PC-9 (cell line): ENCODE measurements at regions not wholly inside any gene's neighbourhood (a gene's known extent, or its start where the extent isn't known, plus 50 kb on each side); places are given as distances from the start of the nearest gene placed in this dataset.

Source experiments
- BruUV-seq: library from RNA; stranded (reverse); fragments of 400-500 nt; replicated peaks from 2 replicates; lab custom pipeline; 2021; lab: Mats Ljungman, UMichigan
- CTCF ChIA-PET: fragments of 300-600 bp; sonication (Branson Sonifier 250); formaldehyde crosslinking; loops from one replicate; lab custom pipeline; 2022; ENCODE audit warnings: antibody characterized with exemption; lab: Charles Lee
- POLR2A ChIA-PET: fragments of 300-600 bp; sonication (Branson Sonifier 250); formaldehyde crosslinking; loops from one replicate; lab custom pipeline; 2022; ENCODE audit warnings: antibody characterized with exemption; ENCODE audit not compliant: unreplicated experiment; lab: Charles Lee
- DNase-seq, 2 experiments: peaks; one replicate each; pipeline versions ENCODE4 v3.0.0 to v3.0.0-alpha.2; 2015 to 2022; ENCODE audit warnings: mixed read lengths in 1 of 2
- H2AFZ ChIP-seq: fragments of 200-600 bp; sonication (generic); 2 replicates; pipeline ENCODE4 v1.8.1; 2017; ENCODE audit warnings: antibody characterized with exemption
- H3F3A ChIP-seq: fragments of 200-600 bp; sonication (generic); 2 replicates; pipeline ENCODE4 v1.8.1; 2017; ENCODE audit warnings: antibody characterized with exemption, mild to moderate bottlenecking, low read depth; ENCODE audit not compliant: insufficient read depth
- H3K27ac ChIP-seq: fragments of 200-600 bp; sonication (generic); 2 replicates; pipeline ENCODE4 v1.6.1; 2016; ENCODE audit warnings: mixed run types
- H3K27me3 ChIP-seq: fragments of 200-600 bp; sonication (generic); 2 replicates; pipeline ENCODE4 v1.6.1; 2016; ENCODE audit warnings: low read depth, mixed run types; ENCODE audit not compliant: insufficient read depth
- H3K36me3 ChIP-seq: fragments of 200-600 bp; sonication (generic); 2 replicates; pipeline ENCODE4 v1.6.1; 2016; ENCODE audit warnings: low read depth, mixed run types
- H3K4me1 ChIP-seq: fragments of 200-600 bp; sonication (generic); replicated peaks from 2 replicates; pipeline ENCODE4 v1.6.1; 2016; ENCODE audit warnings: mixed run types; ENCODE audit not compliant: insufficient read depth
- H3K4me2 ChIP-seq: fragments of 200-600 bp; sonication (generic); 2 replicates; pipeline ENCODE4 v1.6.1; 2017; ENCODE audit warnings: mixed run types
- H3K4me3 ChIP-seq: fragments of 200-600 bp; sonication (generic); 2 replicates; pipeline ENCODE4 v1.6.1; 2016; ENCODE audit warnings: mixed run types
- H3K79me2 ChIP-seq: fragments of 200-600 bp; sonication (generic); 2 replicates; pipeline ENCODE4 v1.6.1; 2017; ENCODE audit warnings: low read depth, mixed run types
- H3K9me2 ChIP-seq: fragments of 200-600 bp; sonication (generic); 2 replicates; pipeline ENCODE4 v1.8.1; 2017; ENCODE audit warnings: mild to moderate bottlenecking; ENCODE audit not compliant: insufficient read depth
- H3K9me3 ChIP-seq: fragments of 200-600 bp; sonication (generic); 2 replicates; pipeline ENCODE4 v1.8.1; 2016; ENCODE audit warnings: low read depth; ENCODE audit not compliant: insufficient read depth
- H4K20me1 ChIP-seq: fragments of 200-600 bp; sonication (generic); 2 replicates; pipeline ENCODE4 v1.8.1; 2017; ENCODE audit not compliant: insufficient read depth
- EZH2 ChIP-seq: fragments of 200-600 bp; sonication (generic); IDR thresholded peaks from 2 replicates; pipeline ENCODE4 v1.8.0; 2017; ENCODE audit warnings: antibody characterized with exemption, low read depth
- intact Hi-C: fragments of 100-400 bp; cut with micrococcal nuclease; formaldehyde crosslinking; loops from one replicate; pipeline ENCODE4 v1.10.0; 2022; ENCODE audit not compliant: unreplicated experiment
- TF ChIP-seq, protein P1 (sequence below): fragments of 200-600 bp; sonication (generic); conservative IDR thresholded peaks from 2 replicates; pipeline ENCODE4 v1.6.1; 2017; ENCODE audit warnings: mixed run types, antibody characterized with exemption, mild to moderate bottlenecking, moderate library complexity

DNA sequence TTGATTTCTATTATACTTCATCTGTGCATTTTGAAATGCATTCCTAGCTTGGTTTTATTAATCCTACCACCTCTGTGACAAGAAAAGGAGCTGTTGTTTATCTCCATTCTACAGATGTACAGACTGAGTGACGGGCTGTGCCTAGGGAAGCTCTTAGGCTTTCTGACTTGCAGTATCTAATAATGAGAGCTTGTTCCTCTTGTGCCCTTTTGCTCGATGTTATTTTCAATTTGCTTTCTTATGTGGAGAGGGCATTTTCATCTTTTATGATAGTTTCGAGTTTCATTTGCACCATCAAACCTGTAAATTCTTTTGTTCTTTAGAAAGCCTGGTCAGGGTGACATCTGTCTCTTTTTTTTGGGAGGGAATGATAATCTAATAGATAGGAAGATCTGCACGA is 256.5 kb downstream of the C4orf33 start:
- no TSS peak for BruUV-seq
- no peaks in the 10 kb centered on the region for H3K27me3 ChIP-seq
- no peak overlapping the region for H3K27ac ChIP-seq
- intact Hi-C loops = no loop called here
- DNase-seq = no peak
- no peak overlapping the region for H2AFZ ChIP-seq
- H3K9me3 ChIP-seq = no peaks in the 10 kb centered on the region
- no peaks in the 10 kb centered on the region for H3K36me3 ChIP-seq
- H3K4me2 ChIP-seq = no peak overlapping the region
- H3K4me3 ChIP-seq = no peak overlapping the region
- no peaks in the 10 kb centered on the region for H3K9me2 ChIP-seq
- TF ChIP-seq EZH2 = no peak
- TF ChIP-seq, protein P1, sequence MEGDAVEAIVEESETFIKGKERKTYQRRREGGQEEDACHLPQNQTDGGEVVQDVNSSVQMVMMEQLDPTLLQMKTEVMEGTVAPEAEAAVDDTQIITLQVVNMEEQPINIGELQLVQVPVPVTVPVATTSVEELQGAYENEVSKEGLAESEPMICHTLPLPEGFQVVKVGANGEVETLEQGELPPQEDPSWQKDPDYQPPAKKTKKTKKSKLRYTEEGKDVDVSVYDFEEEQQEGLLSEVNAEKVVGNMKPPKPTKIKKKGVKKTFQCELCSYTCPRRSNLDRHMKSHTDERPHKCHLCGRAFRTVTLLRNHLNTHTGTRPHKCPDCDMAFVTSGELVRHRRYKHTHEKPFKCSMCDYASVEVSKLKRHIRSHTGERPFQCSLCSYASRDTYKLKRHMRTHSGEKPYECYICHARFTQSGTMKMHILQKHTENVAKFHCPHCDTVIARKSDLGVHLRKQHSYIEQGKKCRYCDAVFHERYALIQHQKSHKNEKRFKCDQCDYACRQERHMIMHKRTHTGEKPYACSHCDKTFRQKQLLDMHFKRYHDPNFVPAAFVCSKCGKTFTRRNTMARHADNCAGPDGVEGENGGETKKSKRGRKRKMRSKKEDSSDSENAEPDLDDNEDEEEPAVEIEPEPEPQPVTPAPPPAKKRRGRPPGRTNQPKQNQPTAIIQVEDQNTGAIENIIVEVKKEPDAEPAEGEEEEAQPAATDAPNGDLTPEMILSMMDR = no peak
- H3K79me2 ChIP-seq = no peaks in the 10 kb centered on the region
- ChIA-PET CTCF (no interaction called here), POLR2A (no interaction called here)
- peaks cover 22% of the 10 kb centered on the region for H3K4me1 ChIP-seq
- no peaks in the 10 kb centered on the region for H4K20me1 ChIP-seq
- no peaks in the 10 kb centered on the region for H3F3A ChIP-seq

DNA sequence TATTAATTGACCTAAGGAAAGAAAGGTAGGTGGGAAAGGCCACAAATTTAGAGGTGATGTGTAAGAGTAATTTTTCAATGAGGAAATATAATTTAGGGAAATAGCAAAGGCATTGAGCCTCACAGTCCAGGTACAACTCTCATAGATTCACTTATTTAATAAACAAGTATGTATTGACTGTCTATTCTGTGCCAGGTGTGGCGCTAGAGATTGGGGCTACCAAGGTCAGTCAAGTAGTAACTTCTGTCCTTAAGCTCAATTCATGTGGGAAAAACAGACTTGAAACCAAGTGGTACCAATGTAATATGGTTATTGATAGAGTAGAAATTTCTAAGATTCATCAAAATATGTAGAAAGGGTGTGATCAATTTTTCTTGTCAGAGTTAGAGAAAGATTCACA is 257.5 kb downstream of the C4orf33 start:
- DNase-seq = no peak
- Histone ChIP-seq H2AFZ (no peak overlapping the region), H3K4me3 (no peak overlapping the region), H3K79me2 (no peaks in the 10 kb centered on the region), H3K4me1 (peaks cover 30% of the 10 kb centered on the region), H3K4me2 (no peak overlapping the region), H3K27ac (no peak overlapping the region), H3K36me3 (no peaks in the 10 kb centered on the region), H3K27me3 (no peaks in the 10 kb centered on the region), H3K9me3 (no peaks in the 10 kb centered on the region), H4K20me1 (no peaks in the 10 kb centered on the region), H3F3A (no peaks in the 10 kb centered on the region), H3K9me2 (no peaks in the 10 kb centered on the region)
- no TSS peak for BruUV-seq
- CTCF ChIA-PET = no interaction called here
- POLR2A ChIA-PET = no interaction called here
- TF ChIP-seq, protein P1 = no peak
- TF ChIP-seq EZH2 = no peak
- intact Hi-C loops = no loop called here

DNA sequence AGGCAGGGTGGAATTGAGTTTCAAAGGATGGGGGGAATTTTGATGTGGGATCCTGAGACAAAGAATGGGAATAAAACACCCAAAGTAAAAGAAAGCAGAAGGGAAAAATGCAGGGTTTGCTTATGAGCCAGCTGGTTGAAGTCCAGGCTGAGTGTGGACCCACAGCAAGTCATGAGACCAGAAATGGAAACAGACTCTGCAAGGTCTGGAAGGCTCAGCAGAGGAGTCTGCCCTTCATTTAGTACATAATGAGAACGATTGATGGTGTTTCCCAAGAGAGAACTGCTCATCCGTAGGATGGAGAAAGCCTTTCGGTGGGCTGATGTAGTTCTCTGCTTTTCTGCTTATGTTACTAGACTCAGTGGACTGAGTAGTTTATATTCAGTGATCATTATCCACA is 259.1 kb downstream of the C4orf33 start:
- H3K4me3 ChIP-seq = no peak overlapping the region
- BruUV-seq = no TSS peak
- TF ChIP-seq, protein P1 = no peak
- no peak for TF ChIP-seq EZH2
- H4K20me1 ChIP-seq = no peaks in the 10 kb centered on the region
- H3K4me1 ChIP-seq = peaks cover 37% of the 10 kb centered on the region
- no peaks in the 10 kb centered on the region for H3K9me2 ChIP-seq
- H3K9me3 ChIP-seq = no peaks in the 10 kb centered on the region
- no peak overlapping the region for H3K4me2 ChIP-seq
- H2AFZ ChIP-seq = no peak overlapping the region
- intact Hi-C loops = no loop called here
- ChIA-PET CTCF (no interaction called here), POLR2A (interaction anchor here (0.6 kb wide), 1 partner anchor 290 kb away, joined by 5 read pairs; no protein-coding TSS in a partner anchor)
- H3K27me3 ChIP-seq = no peaks in the 10 kb centered on the region
- no peak overlapping the region for H3K27ac ChIP-seq
- DNase-seq = no peak
- H3K79me2 ChIP-seq = no peaks in the 10 kb centered on the region
- H3F3A ChIP-seq = no peaks in the 10 kb centered on the region
- no peaks in the 10 kb centered on the region for H3K36me3 ChIP-seq
